ENCODE measurements at regions not wholly inside any gene's neighbourhood (a gene's known extent, or its start where the extent isn't known, plus 50 kb on each side); places are given as distances from the start of the nearest gene placed in this dataset.
"Not testable (repeated sequence)": the region's sequence is repeated elsewhere in the genome, so short reads cannot be mapped to it uniquely, and the experiment has no call there.

- Histone ChIP-seq H3K9ac (ENCODE audit: low read length) (no peak overlapping the region), H3K4me3 (ENCODE audit: low read length) (no peak overlapping the region), H3K36me3 (ENCODE audit: control insufficient read depth, insufficient read depth, low read length, severe bottlenecking) (no peaks in the 10 kb centered on the region), H3K27me3 (replicated peaks; ENCODE audit: control insufficient read depth, insufficient read depth, low read length) (peaks cover 10% of the 10 kb centered on the region), H3K4me1 (ENCODE audit: control insufficient read depth, insufficient read depth, low read length) (no peaks in the 10 kb centered on the region), H3K9me3 (ENCODE audit: control insufficient read depth, low read length) (peaks cover 5% of the 10 kb centered on the region)
- DNase-seq (ENCODE audit: low read depth): no peak
These were observed 187.2 kb upstream of the RBBP8 start for GRCh38 chr18:22745966-22746365.

DNA sequence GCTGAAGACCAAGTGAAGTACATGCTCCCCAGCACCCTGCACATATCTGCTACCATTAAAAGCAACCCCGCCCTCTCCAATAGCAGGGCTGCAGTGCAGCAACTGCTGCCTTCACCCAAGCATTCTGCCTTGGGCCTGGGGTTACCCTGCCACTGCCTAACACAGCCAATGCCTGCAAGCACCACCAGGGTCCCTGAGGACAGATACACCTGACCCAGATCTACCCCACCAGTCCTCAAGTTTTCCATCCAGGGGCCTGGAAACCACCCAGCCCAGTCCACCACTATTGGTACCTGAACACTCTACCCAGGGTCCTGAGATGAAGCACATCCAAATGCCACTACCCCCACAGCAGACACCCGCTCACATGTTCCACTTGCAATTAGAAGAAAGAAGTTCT lies 181.1 kb upstream of the RBBP8 start:
- no peaks in the 10 kb centered on the region for H3K36me3 ChIP-seq (ENCODE audit: control insufficient read depth, insufficient read depth, low read length, severe bottlenecking)
- no peaks in the 10 kb centered on the region for H3K4me1 ChIP-seq (ENCODE audit: control insufficient read depth, insufficient read depth, low read length)
- no peaks in the 10 kb centered on the region for H3K9me3 ChIP-seq (ENCODE audit: control insufficient read depth, low read length)
- no peak overlapping the region for H3K4me3 ChIP-seq (ENCODE audit: low read length)
- no peak for DNase-seq (ENCODE audit: low read depth)
- H3K9ac ChIP-seq (ENCODE audit: low read length): no peak overlapping the region
- peaks cover 11% of the 10 kb centered on the region for H3K27me3 ChIP-seq (replicated peaks; ENCODE audit: control insufficient read depth, insufficient read depth, low read length)

DNA sequence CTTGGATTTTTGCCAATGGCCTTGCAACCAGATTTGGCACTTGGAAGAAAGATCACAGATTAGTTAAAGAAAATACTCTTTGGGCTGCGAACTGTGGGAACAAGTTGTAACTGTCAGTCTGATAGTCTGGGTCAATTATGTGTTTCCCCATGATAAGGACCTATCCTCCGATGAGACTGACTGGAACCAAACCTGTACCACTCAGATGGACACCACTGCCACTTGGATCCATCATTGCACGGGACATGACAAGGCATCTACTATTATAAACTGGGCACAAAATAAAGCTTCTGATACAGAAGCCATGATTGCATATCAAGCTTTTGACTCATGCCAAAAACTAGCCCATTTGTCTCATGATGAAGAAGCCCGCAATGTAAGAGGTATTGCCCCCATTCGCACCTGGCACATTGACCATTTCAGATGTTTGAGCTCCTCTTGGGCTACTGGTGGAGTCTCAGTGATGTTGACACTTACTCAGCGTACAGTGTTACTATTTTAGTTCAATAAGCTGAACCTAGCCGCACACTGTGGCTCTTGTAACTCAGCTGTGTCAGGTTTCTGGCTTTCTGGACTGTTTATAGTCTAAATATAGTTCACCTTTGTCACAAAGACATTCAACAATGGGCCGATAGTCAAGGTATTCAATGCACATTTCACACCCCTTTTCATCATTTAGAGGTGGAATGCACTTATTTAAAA lies 179.8 kb upstream of the RBBP8 start:
- no peaks in the 10 kb centered on the region for H3K4me1 ChIP-seq (ENCODE audit: control insufficient read depth, insufficient read depth, low read length)
- H3K9ac ChIP-seq (ENCODE audit: low read length): no peak overlapping the region
- H3K36me3 ChIP-seq (ENCODE audit: control insufficient read depth, insufficient read depth, low read length, severe bottlenecking): no peaks in the 10 kb centered on the region
- no peaks in the 10 kb centered on the region for H3K9me3 ChIP-seq (ENCODE audit: control insufficient read depth, low read length)
- peaks cover 11% of the 10 kb centered on the region for H3K27me3 ChIP-seq (replicated peaks; ENCODE audit: control insufficient read depth, insufficient read depth, low read length)
- no peak overlapping the region for H3K4me3 ChIP-seq (ENCODE audit: low read length)
- no peak for DNase-seq (ENCODE audit: low read depth)

DNA sequence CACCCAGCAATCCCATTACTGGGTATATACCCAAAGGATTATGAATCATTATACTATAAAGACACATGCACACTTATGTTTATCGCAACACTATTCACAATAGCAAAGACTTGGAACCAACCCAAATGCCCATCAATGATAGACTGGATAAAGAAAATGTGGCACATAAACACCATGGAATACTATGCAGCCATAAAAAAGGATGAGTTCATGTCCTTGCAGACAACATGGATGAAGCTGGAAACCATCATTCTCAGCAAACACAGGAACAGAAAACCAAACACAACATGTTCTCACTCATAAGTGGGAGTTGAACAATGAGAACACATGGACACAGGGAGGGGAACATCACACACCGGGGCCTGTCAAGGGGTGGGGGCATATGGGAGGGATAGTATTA lies 169.1 kb upstream of the RBBP8 start:
- H3K27me3 ChIP-seq (replicated peaks; ENCODE audit: control insufficient read depth, insufficient read depth, low read length); H3K4me3 ChIP-seq (ENCODE audit: low read length); DNase-seq (ENCODE audit: low read depth); H3K9me3 ChIP-seq (ENCODE audit: control insufficient read depth, low read length); H3K36me3 ChIP-seq (ENCODE audit: control insufficient read depth, insufficient read depth, low read length, severe bottlenecking); H3K4me1 ChIP-seq (ENCODE audit: control insufficient read depth, insufficient read depth, low read length); H3K9ac ChIP-seq (ENCODE audit: low read length): not testable (repeated sequence)

DNA sequence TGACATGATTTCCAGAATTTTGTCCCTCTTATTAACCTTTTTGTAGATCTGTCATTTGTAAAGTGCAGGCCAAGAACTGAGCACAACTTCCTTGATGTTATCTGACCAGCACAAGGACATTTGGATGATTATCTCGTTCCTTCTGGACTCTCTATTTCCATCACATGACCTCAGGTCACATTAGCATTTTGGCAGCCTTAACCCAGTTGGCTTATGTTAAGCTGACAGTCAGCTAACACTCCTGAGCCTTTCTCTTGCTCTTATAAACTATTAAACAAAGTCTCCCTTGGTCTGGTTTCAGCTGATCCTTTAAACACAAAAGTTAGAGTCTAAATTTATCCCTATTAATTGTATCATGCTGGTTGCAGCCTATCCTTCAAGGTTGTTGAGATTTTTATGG lies 167.2 kb upstream of the RBBP8 start:
- peaks cover under 1% of the 10 kb centered on the region for H3K9me3 ChIP-seq (ENCODE audit: control insufficient read depth, low read length)
- no peak for DNase-seq (ENCODE audit: low read depth)
- no peak overlapping the region for H3K9ac ChIP-seq (ENCODE audit: low read length)
- H3K4me1 ChIP-seq (ENCODE audit: control insufficient read depth, insufficient read depth, low read length): no peaks in the 10 kb centered on the region
- H3K4me3 ChIP-seq (ENCODE audit: low read length): no peak overlapping the region
- H3K27me3 ChIP-seq (replicated peaks; ENCODE audit: control insufficient read depth, insufficient read depth, low read length): no peaks in the 10 kb centered on the region
- H3K36me3 ChIP-seq (ENCODE audit: control insufficient read depth, insufficient read depth, low read length, severe bottlenecking): no peaks in the 10 kb centered on the region

DNA sequence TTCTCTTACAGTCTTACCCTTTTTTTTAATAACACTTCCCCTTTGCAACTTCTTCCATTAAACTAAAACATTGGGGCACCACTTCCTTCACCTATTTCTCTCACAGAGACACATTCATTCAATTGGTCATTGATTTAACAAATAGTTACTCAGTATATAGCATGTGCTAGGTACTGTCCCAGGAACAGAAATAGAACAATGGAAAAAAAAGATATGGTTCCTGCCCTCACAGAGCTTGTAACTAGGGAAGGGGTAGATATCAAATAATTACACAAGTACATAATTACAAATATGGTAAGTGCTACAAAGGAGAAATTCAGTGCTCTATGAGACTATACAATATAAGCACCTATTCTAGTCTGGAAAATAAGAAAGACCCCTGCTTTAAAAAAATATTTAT lies 165.5 kb upstream of the RBBP8 start:
- Histone ChIP-seq H3K27me3 (replicated peaks; ENCODE audit: control insufficient read depth, insufficient read depth, low read length) (no peaks in the 10 kb centered on the region), H3K4me1 (ENCODE audit: control insufficient read depth, insufficient read depth, low read length) (no peaks in the 10 kb centered on the region), H3K9me3 (ENCODE audit: control insufficient read depth, low read length) (peaks cover 3% of the 10 kb centered on the region), H3K36me3 (ENCODE audit: control insufficient read depth, insufficient read depth, low read length, severe bottlenecking) (no peaks in the 10 kb centered on the region), H3K9ac (ENCODE audit: low read length) (no peak overlapping the region), H3K4me3 (ENCODE audit: low read length) (no peak overlapping the region)
- DNase-seq (ENCODE audit: low read depth): no peak

DNA sequence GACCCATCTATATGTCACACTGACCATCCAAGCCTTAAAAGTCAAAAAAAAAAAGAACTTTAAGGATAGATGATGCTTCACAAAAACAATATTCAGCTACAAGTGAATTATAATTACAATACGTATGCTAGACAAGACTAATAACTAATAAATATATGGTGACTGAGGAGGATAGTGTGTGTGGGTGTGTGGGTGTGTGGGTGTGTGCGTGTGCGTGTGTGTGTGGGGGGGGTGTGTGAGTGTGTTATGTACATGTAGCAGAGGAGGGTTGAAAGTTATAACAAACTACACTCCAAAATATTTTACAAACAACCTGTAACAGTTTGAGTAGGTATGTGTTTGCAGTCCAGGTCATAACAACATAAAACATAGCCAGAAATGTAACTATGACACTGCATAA lies 159.2 kb upstream of the RBBP8 start:
- no peaks in the 10 kb centered on the region for H3K4me1 ChIP-seq (ENCODE audit: control insufficient read depth, insufficient read depth, low read length)
- no peaks in the 10 kb centered on the region for H3K27me3 ChIP-seq (replicated peaks; ENCODE audit: control insufficient read depth, insufficient read depth, low read length)
- H3K9ac ChIP-seq (ENCODE audit: low read length): no peak overlapping the region
- no peak overlapping the region for H3K4me3 ChIP-seq (ENCODE audit: low read length)
- H3K36me3 ChIP-seq (ENCODE audit: control insufficient read depth, insufficient read depth, low read length, severe bottlenecking): no peaks in the 10 kb centered on the region
- no peak for DNase-seq (ENCODE audit: low read depth)
- peaks cover 3% of the 10 kb centered on the region for H3K9me3 ChIP-seq (ENCODE audit: control insufficient read depth, low read length)

GRCh38 chr18:22778996-22779395 lies 154.1 kb upstream of the RBBP8 start:
- Histone ChIP-seq H3K9ac (ENCODE audit: low read length) (no peak overlapping the region), H3K4me1 (ENCODE audit: control insufficient read depth, insufficient read depth, low read length) (no peaks in the 10 kb centered on the region), H3K27me3 (replicated peaks; ENCODE audit: control insufficient read depth, insufficient read depth, low read length) (no peaks in the 10 kb centered on the region), H3K4me3 (ENCODE audit: low read length) (no peak overlapping the region), H3K36me3 (ENCODE audit: control insufficient read depth, insufficient read depth, low read length, severe bottlenecking) (no peaks in the 10 kb centered on the region), H3K9me3 (ENCODE audit: control insufficient read depth, low read length) (no peaks in the 10 kb centered on the region)
- DNase-seq (ENCODE audit: low read depth): no peak

GRCh38 chr18:22783245-22783644 lies 149.9 kb upstream of the RBBP8 start:
- H3K4me1 ChIP-seq (ENCODE audit: control insufficient read depth, insufficient read depth, low read length): no peaks in the 10 kb centered on the region
- H3K4me3 ChIP-seq (ENCODE audit: low read length): no peak overlapping the region
- H3K36me3 ChIP-seq (ENCODE audit: control insufficient read depth, insufficient read depth, low read length, severe bottlenecking): no peaks in the 10 kb centered on the region
- no peaks in the 10 kb centered on the region for H3K9me3 ChIP-seq (ENCODE audit: control insufficient read depth, low read length)
- DNase-seq (ENCODE audit: low read depth): no peak
- H3K9ac ChIP-seq (ENCODE audit: low read length): no peak overlapping the region
- H3K27me3 ChIP-seq (replicated peaks; ENCODE audit: control insufficient read depth, insufficient read depth, low read length): no peaks in the 10 kb centered on the region

DNA sequence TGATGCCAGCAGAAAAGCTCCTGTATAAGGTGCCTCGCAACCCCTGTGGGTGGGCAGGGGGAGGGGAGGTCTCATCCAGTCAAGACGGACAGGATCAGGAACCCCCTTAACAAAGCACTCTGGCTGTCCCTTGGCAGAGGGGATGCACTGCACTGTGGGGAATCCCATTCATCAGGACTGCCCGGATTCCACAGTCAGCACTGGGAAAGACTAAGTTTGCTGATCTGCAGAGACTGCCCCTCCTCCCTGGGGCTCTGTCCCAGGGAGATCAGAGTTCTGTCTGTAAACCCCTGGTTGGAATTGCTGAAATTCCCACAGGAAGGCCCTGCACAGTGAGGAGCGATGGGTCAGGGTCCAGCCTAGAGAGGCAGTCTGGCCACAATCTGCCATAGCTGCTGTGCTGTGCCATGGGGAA lies 149.5 kb upstream of the RBBP8 start:
- H3K36me3 ChIP-seq (ENCODE audit: control insufficient read depth, insufficient read depth, low read length, severe bottlenecking): no peaks in the 10 kb centered on the region
- H3K9me3 ChIP-seq (ENCODE audit: control insufficient read depth, low read length): no peaks in the 10 kb centered on the region
- H3K4me3 ChIP-seq (ENCODE audit: low read length): no peak overlapping the region
- no peak overlapping the region for H3K9ac ChIP-seq (ENCODE audit: low read length)
- DNase-seq (ENCODE audit: low read depth): no peak
- no peaks in the 10 kb centered on the region for H3K27me3 ChIP-seq (replicated peaks; ENCODE audit: control insufficient read depth, insufficient read depth, low read length)
- H3K4me1 ChIP-seq (ENCODE audit: control insufficient read depth, insufficient read depth, low read length): no peaks in the 10 kb centered on the region

- H3K9me3 ChIP-seq (ENCODE audit: control insufficient read depth, low read length): no peaks in the 10 kb centered on the region
- no peaks in the 10 kb centered on the region for H3K36me3 ChIP-seq (ENCODE audit: control insufficient read depth, insufficient read depth, low read length, severe bottlenecking)
- DNase-seq (ENCODE audit: low read depth): no peak
- peaks cover 6% of the 10 kb centered on the region for H3K27me3 ChIP-seq (replicated peaks; ENCODE audit: control insufficient read depth, insufficient read depth, low read length)
- no peak overlapping the region for H3K4me3 ChIP-seq (ENCODE audit: low read length)
- H3K9ac ChIP-seq (ENCODE audit: low read length): no peak overlapping the region
- no peaks in the 10 kb centered on the region for H3K4me1 ChIP-seq (ENCODE audit: control insufficient read depth, insufficient read depth, low read length)
These were observed 144.1 kb upstream of the RBBP8 start for GRCh38 chr18:22789052-22789451.

- H3K9me3 ChIP-seq (ENCODE audit: control insufficient read depth, low read length): no peaks in the 10 kb centered on the region
- DNase-seq (ENCODE audit: low read depth): no peak
These were observed 143.5 kb upstream of the RBBP8 start for GRCh38 chr18:22789600-22789999.

More at GRCh38 chr18:22789600-22789999, 143.5 kb upstream of the RBBP8 start:
- H3K4me1 ChIP-seq (ENCODE audit: control insufficient read depth, insufficient read depth, low read length): no peaks in the 10 kb centered on the region
- H3K27me3 ChIP-seq (replicated peaks; ENCODE audit: control insufficient read depth, insufficient read depth, low read length): peaks cover 6% of the 10 kb centered on the region
- no peaks in the 10 kb centered on the region for H3K36me3 ChIP-seq (ENCODE audit: control insufficient read depth, insufficient read depth, low read length, severe bottlenecking)
- no peak overlapping the region for H3K4me3 ChIP-seq (ENCODE audit: low read length)
- H3K9ac ChIP-seq (ENCODE audit: low read length): no peak overlapping the region
